Endothelial cell of umbilical vein (primary cell): ENCODE measurements at regions not wholly inside any gene's neighbourhood (a gene's known extent, or its start where the extent isn't known, plus 50 kb on each side); places are given as distances from the start of the nearest gene placed in this dataset.

ENCODE experiments used
- BruUV-seq: library from RNA; stranded (reverse); fragments of 400-500 nt; replicated peaks from 2 replicates; lab custom pipeline; 2021; lab: Mats Ljungman, UMichigan
- CTCF ChIA-PET: fragments of 300-600, 350-600 bp; sonication (Branson Sonifier 250); formaldehyde crosslinking; loops from one replicate; lab custom pipeline; 2021; ENCODE audit warnings: antibody characterized with exemption, inconsistent platforms; lab: Charles Lee
- POLR2A ChIA-PET: fragments of 300-600, 350-600 bp; sonication (Branson Sonifier 250); formaldehyde crosslinking; loops from one replicate; lab custom pipeline; 2021; ENCODE audit warnings: antibody characterized with exemption, inconsistent platforms; lab: Charles Lee
- DNase-seq: peaks from one replicate; pipeline ENCODE4 v3.0.0-alpha.2; 2011; ENCODE audit warnings: low read depth, low spot score
- FAIRE-seq: peaks from 2 replicates; lab custom pipeline; 2011; peaks lifted over from hg19 to GRCh38; lab: Jason Lieb, UNC
- H2AFZ ChIP-seq: 2 replicates; pipeline ENCODE4 v1.6.0; 2012; ENCODE audit warnings: low read depth, low read length, control low read depth, inconsistent platforms
- H3K27ac ChIP-seq: 2 replicates; pipeline ENCODE4 v1.5.1; 2011; ENCODE audit warnings: low read depth, mild to moderate bottlenecking, control low read depth, low read length, moderate library complexity; ENCODE audit not compliant: insufficient read depth
- H3K27me3 ChIP-seq, 2 experiments: 2 replicates each; pipeline versions ENCODE4 v1.6.0 to v1.6.1; 2011; ENCODE audit warnings: low read length in 2 of 2, mixed read lengths in 1 of 2; ENCODE audit not compliant: control insufficient read depth in 2 of 2, insufficient read depth in 2 of 2
- H3K36me3 ChIP-seq, 2 experiments: 2 replicates in 1 of 2; 3 replicates in 1 of 2; pipeline ENCODE4 v1.5.1; 2011; ENCODE audit warnings: low read length in 2 of 2, mild to moderate bottlenecking in 1 of 2, moderate library complexity in 1 of 2; ENCODE audit not compliant: control insufficient read depth in 2 of 2, insufficient read depth in 2 of 2; ENCODE audit errors: extremely low read depth in 1 of 2
- H3K4me1 ChIP-seq: 3 replicates; pipeline ENCODE4 v1.5.1; 2011; ENCODE audit warnings: mild to moderate bottlenecking, low read length; ENCODE audit not compliant: control insufficient read depth, insufficient read depth; ENCODE audit errors: extremely low read depth
- H3K4me2 ChIP-seq: 2 replicates; pipeline ENCODE4 v1.6.1; 2011; ENCODE audit warnings: low read length, control low read depth, mixed read lengths; ENCODE audit not compliant: insufficient read depth
- H3K4me3 ChIP-seq, 3 experiments: fragments of 200-600 bp in 1 of 3; sonication (generic), shearing (Covaris generic) in 1 of 3; replicated peaks in 1 of 3; 2 replicates each; pipeline ENCODE4 v1.5.1; 2011 to 2016; ENCODE audit warnings: control low read depth in 3 of 3, low read length in 3 of 3, mild to moderate bottlenecking in 2 of 3, inconsistent platforms in 1 of 3, low read depth in 1 of 3, moderate library complexity in 1 of 3; ENCODE audit not compliant: insufficient read depth in 1 of 3
- H3K79me2 ChIP-seq: 2 replicates; pipeline ENCODE4 v1.6.0; 2012; ENCODE audit warnings: low read length, inconsistent platforms; ENCODE audit not compliant: control insufficient read depth, insufficient read depth
- H3K9ac ChIP-seq: replicated peaks from 2 replicates; pipeline ENCODE3; 2011; ENCODE audit warnings: low read length, control low read depth; ENCODE audit not compliant: insufficient read depth; ENCODE audit errors: extremely low read depth
- H3K9me1 ChIP-seq: replicated peaks from 3 replicates; pipeline ENCODE4 v1.6.0; 2011; ENCODE audit warnings: mild to moderate bottlenecking, low read length; ENCODE audit not compliant: control insufficient read depth, insufficient read depth; ENCODE audit errors: extremely low read depth
- H3K9me3 ChIP-seq: replicated peaks from 2 replicates; pipeline ENCODE4 v1.5.1; 2012; ENCODE audit warnings: low read length, inconsistent platforms; ENCODE audit not compliant: control insufficient read depth, insufficient read depth
- H4K20me1 ChIP-seq: replicated peaks from 2 replicates; pipeline ENCODE3; 2011; ENCODE audit warnings: mild to moderate bottlenecking, low read length; ENCODE audit not compliant: control insufficient read depth, insufficient read depth; ENCODE audit errors: extremely low read depth
- JUN ChIP-seq: IDR thresholded peaks from 2 replicates; pipeline ENCODE4 v1.6.1; 2011; ENCODE audit warnings: borderline replicate concordance, low read depth; ENCODE audit not compliant: insufficient read length, insufficient read depth
- MYC ChIP-seq: IDR thresholded peaks from one replicate; pipeline ENCODE4 v1.6.1; 2011; ENCODE audit warnings: mild to moderate bottlenecking, low read depth, low read length
- POLR2AphosphoS5 ChIP-seq: IDR thresholded peaks from 2 replicates; pipeline ENCODE4 v1.6.1; 2012; ENCODE audit warnings: low read depth, mild to moderate bottlenecking, control low read depth, low read length, moderate library complexity; ENCODE audit not compliant: insufficient read depth
- dilution Hi-C: fragments of 300-500 bp; cut with MboI; formaldehyde crosslinking; loops from one replicate; pipeline ENCODE4 v1.15.0; 2019; ENCODE audit warnings: low sequenced_read_pairs; ENCODE audit not compliant: extremely low pct_ligation_motif_present
- intact Hi-C: fragments of 100-400 bp; cut with micrococcal nuclease; formaldehyde crosslinking; loops from one replicate; pipeline ENCODE4 v1.10.0; 2022
- TF ChIP-seq, protein P1 (sequence below): IDR thresholded peaks from 2 replicates; pipeline ENCODE4 v1.6.1; 2011; ENCODE audit not compliant: insufficient read depth, insufficient read length
- TF ChIP-seq, protein P2 (sequence below), 2 donors: IDR thresholded peaks; 1 replicate in 1 of 2; 2 replicates in 1 of 2; pipeline ENCODE4 v1.5.1; 2011; ENCODE audit warnings: low read length in 2 of 2, mild to moderate bottlenecking in 2 of 2, moderate library complexity in 2 of 2, control low read depth in 1 of 2, inconsistent platforms in 1 of 2, low read depth in 1 of 2; ENCODE audit not compliant: insufficient read depth in 1 of 2; ENCODE audit errors: extremely low read depth in 1 of 2

DNA sequence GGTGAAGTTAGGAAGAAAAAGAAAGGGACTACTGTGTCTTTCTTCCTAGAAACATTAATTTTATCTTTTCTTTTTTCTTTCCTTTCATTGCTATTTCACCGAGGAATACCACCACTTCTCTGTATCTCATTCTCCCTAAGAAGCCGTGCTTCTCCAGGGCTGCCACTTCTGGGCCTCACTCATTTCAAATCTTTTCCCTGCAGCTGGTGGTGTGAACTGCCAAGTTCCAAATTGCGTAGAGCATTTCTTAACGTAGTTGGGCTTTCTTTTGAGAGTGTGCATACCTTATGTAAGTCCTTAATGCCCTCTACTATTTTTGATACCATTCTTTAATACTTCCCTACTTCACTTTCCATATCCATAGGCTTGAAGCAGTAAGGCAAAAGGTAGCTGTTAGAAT is 66.7 kb upstream of the CYP1B1 start:
- CTCF ChIA-PET, result no interaction called here
- Histone ChIP-seq H3K27me3 (no peaks in the 10 kb centered on the region), H3K4me1 (peaks cover 15% of the 10 kb centered on the region), H3K27ac (no peak overlapping the region), H2AFZ (no peak overlapping the region), H4K20me1 (no peaks in the 10 kb centered on the region), H3K4me2 (no peak overlapping the region), H3K9me3 (no peaks in the 10 kb centered on the region), H3K4me3 (no peak overlapping the region), H3K79me2 (no peaks in the 10 kb centered on the region), H3K36me3 (no peaks in the 10 kb centered on the region), H3K9me1 (no peaks in the 10 kb centered on the region), H3K9ac (no peak overlapping the region)
- POLR2A ChIA-PET, result no interaction called here
- DNase-seq, result no peak
- dilution Hi-C loops, result no loop called here
- FAIRE-seq, result no peak
- TF ChIP-seq POLR2AphosphoS5, result no peak
- TF ChIP-seq MYC, result no peak
- TF ChIP-seq, protein P1, sequence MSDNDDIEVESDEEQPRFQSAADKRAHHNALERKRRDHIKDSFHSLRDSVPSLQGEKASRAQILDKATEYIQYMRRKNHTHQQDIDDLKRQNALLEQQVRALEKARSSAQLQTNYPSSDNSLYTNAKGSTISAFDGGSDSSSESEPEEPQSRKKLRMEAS, result no peak
- TF ChIP-seq, protein P2, sequence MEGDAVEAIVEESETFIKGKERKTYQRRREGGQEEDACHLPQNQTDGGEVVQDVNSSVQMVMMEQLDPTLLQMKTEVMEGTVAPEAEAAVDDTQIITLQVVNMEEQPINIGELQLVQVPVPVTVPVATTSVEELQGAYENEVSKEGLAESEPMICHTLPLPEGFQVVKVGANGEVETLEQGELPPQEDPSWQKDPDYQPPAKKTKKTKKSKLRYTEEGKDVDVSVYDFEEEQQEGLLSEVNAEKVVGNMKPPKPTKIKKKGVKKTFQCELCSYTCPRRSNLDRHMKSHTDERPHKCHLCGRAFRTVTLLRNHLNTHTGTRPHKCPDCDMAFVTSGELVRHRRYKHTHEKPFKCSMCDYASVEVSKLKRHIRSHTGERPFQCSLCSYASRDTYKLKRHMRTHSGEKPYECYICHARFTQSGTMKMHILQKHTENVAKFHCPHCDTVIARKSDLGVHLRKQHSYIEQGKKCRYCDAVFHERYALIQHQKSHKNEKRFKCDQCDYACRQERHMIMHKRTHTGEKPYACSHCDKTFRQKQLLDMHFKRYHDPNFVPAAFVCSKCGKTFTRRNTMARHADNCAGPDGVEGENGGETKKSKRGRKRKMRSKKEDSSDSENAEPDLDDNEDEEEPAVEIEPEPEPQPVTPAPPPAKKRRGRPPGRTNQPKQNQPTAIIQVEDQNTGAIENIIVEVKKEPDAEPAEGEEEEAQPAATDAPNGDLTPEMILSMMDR (IDR thresholded peaks at IDR 0.05; ENCODE audit: extremely low read depth in 1 of 2, insufficient read depth in 1 of 2, low read depth in 1 of 2, low read length in 2 of 2), result no peak
- no TSS peak for BruUV-seq
- intact Hi-C loops, result no loop called here

DNA sequence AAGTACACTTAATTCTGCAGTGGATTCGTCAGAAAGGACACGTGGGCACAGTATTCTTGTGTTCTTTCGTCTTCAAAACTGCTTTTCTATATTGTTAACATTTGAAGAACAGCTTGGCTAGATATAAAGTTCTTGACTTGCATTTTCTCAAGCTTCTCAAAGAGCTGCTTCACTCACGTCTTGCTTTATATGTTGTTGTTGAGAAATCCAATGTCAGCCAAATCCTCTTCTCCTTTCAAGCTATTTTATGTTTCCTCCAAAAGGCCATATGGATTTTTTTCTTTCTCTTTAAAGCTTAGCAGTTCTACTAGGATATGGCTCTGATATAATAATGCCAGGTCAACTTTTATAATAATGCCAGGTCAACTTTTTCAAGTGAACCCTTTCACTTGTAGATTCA is 65.5 kb upstream of the CYP1B1 start:
- BruUV-seq, result no TSS peak
- intact Hi-C loops, result no loop called here
- H3K4me1 ChIP-seq, result peaks cover 5% of the 10 kb centered on the region
- FAIRE-seq (no peak), DNase-seq (no peak)
- no peaks in the 10 kb centered on the region for H3K9me3 ChIP-seq
- ChIA-PET POLR2A (no interaction called here), CTCF (no interaction called here)
- H2AFZ ChIP-seq, result no peak overlapping the region
- H3K9ac ChIP-seq, result no peak overlapping the region
- no peaks in the 10 kb centered on the region for H3K27me3 ChIP-seq
- H3K4me3 ChIP-seq, result no peak overlapping the region
- H3K79me2 ChIP-seq, result no peaks in the 10 kb centered on the region
- H3K27ac ChIP-seq, result no peak overlapping the region
- dilution Hi-C loops, result no loop called here
- H3K36me3 ChIP-seq, result no peaks in the 10 kb centered on the region
- H3K9me1 ChIP-seq, result no peaks in the 10 kb centered on the region
- H3K4me2 ChIP-seq, result no peak overlapping the region
- no peak for TF ChIP-seq JUN
- no peaks in the 10 kb centered on the region for H4K20me1 ChIP-seq
